ENCODE measurements at regions not wholly inside any gene's neighbourhood (a gene's known extent, or its start where the extent isn't known, plus 50 kb on each side); places are given as distances from the start of the nearest gene placed in this dataset.
A peak's percentile ranks its signal among the peaks of the same experiment; 100 is the strongest.

DNA sequence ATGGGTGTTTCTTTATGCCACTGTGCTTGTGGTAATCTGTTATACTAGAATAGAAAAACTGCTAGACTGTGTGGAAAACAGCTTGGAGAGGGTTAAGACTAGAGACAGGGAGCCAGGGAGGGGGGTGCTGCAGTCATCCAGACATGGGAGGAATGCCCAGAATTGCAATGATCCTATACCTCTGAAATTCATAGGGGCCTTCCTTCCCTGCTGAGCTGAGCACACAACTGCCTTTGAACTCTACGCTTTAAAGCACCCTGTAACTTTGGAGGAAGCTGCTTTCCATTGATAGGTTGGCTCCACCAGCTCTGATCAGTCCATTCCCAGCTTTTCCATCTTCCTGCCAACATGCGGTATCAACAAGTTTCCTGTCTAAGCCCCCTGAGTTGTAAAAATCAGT, 155.9 kb upstream of the RASGEF1B start:
- no peak for DNase-seq
- no peaks in the 10 kb centered on the region for H3K36me3 Mint-ChIP-seq
- no peak overlapping the region for H3K4me3 ChIP-seq (ENCODE audit: low read length in 2 of 2)
- no peak overlapping the region for H3K4me3 Mint-ChIP-seq
- H3K4me1 Mint-ChIP-seq: peaks cover 0 to 3% (median 0%) of the 10 kb centered on the region in 4 donors
- no peaks in the 10 kb centered on the region for H3K36me3 ChIP-seq (ENCODE audit: insufficient read depth, low read length)
- H3K27me3 Mint-ChIP-seq: peaks cover 0 to 2% of the 10 kb centered on the region in 2 donors
- H3K27me3 ChIP-seq (ENCODE audit: insufficient read depth, low read length): no peaks in the 10 kb centered on the region
- peaks cover 0 to 2% (median 0%) of the 10 kb centered on the region in 8 donors for H3K9me3 Mint-ChIP-seq
- no peak overlapping the region for H3K27ac Mint-ChIP-seq
- intact Hi-C loops (cut with micrococcal nuclease): no loop called here
- H3K4me1 ChIP-seq (ENCODE audit: insufficient read depth, low read length): no peaks in the 10 kb centered on the region
- POLR2A ChIA-PET (ENCODE audit: partially characterized antibody): interaction anchor here (1.2 kb wide), 1 partner anchor 156 kb away, joined by 3 read pairs; the partner anchor contains the start of gene RASGEF1B
- no peak overlapping the region for H3K27ac ChIP-seq (ENCODE audit: low read depth, low read length)
- H3K9me3 ChIP-seq (ENCODE audit: control insufficient read depth in 1 of 2, low read length in 2 of 2): no peaks in the 10 kb centered on the region
- CTCF ChIA-PET (ENCODE audit: partially characterized antibody): no interaction called here

DNA sequence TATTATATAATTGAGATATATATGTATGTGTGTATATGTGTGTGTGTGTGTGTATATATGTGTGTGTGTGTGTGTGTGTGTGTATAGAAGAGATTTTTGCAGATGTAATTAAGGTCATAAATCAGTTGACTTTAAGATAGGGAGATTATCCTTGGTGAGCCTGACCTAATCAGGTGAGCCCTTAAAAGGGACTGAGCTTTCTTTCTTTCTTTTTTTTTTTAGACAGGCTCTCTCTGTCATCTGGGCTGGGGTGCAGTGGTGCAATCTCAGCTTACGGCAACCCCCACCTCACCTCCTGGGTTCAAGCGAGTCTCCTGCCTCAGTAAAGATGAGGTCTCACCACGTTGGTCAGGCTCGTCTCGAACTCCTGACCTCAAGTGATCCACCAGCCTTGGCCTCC, 155.1 kb upstream of the RASGEF1B start:
- H3K27me3 ChIP-seq (ENCODE audit: insufficient read depth, low read length): no peaks in the 10 kb centered on the region
- intact Hi-C loops (cut with micrococcal nuclease): no loop called here
- H3K4me3 ChIP-seq (ENCODE audit: low read length in 2 of 2): no peak overlapping the region
- H3K9me3 ChIP-seq (ENCODE audit: control insufficient read depth in 1 of 2, low read length in 2 of 2): no peaks in the 10 kb centered on the region
- H3K27ac Mint-ChIP-seq: no peak overlapping the region
- no peak for DNase-seq
- POLR2A ChIA-PET (ENCODE audit: partially characterized antibody): interaction anchor here (1.2 kb wide), 1 partner anchor 155 kb away, joined by 3 read pairs; the partner anchor contains the start of gene RASGEF1B
- H3K9me3 Mint-ChIP-seq: peaks cover 0 to 2% (median 0%) of the 10 kb centered on the region in 8 donors
- peaks cover 0 to 2% of the 10 kb centered on the region in 2 donors for H3K27me3 Mint-ChIP-seq
- H3K36me3 Mint-ChIP-seq: no peaks in the 10 kb centered on the region
- CTCF ChIA-PET (ENCODE audit: partially characterized antibody): no interaction called here
- no peaks in the 10 kb centered on the region for H3K4me1 ChIP-seq (ENCODE audit: insufficient read depth, low read length)
- no peaks in the 10 kb centered on the region for H3K36me3 ChIP-seq (ENCODE audit: insufficient read depth, low read length)
- H3K27ac ChIP-seq (ENCODE audit: low read depth, low read length): no peak overlapping the region
- H3K4me1 Mint-ChIP-seq: peaks cover 0 to 3% (median 0%) of the 10 kb centered on the region in 4 donors
- no peak overlapping the region for H3K4me3 Mint-ChIP-seq

DNA sequence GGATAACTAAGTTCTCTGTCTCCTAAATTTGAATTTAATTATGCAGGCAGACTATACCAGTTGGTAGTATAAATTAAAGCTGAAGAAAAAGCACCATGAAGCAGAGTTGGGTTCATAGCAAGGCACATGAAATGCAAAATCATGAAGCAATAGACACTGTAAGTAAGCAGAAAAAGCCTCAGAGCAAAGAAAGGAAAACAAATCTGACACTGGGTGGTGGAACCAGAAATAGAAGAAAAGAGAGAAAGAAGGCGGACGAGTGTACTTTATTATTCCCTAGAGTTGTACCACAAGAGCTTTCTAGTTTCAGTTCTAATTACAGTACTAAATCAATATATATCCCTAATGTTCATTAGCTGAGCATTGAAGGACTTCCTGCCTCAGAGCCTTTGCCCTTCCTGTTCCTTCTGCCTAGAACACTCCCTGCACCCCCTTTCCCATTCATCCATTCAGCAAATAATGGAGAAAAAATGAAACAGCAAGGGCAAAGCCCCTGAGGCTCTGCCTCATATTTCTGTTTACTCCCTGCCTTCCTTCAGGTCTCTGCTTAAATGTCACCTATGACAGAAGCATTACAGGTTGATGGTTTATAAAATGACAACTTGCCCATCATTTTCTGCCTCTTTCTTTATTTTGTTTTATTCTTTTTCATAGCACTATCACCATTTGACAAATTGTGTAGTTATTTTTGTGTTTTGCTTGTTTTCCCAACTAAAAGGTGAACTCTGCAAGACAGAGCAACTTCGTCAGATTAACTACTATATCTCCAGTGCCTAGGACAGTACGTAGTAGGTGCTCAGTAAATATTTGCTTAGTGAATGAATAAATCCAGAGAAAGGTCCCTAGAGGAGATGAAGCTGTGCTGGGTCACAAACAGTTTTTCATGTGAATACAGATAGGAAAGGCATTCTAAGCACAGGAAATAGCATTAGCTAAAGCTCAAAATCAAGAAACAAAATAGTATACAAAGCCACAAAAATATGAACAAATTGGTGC, 154.0 kb upstream of the RASGEF1B start:
- Histone ChIP-seq H3K9me3 (ENCODE audit: control insufficient read depth in 1 of 2, low read length in 2 of 2) (no peaks in the 10 kb centered on the region), H3K4me3 (ENCODE audit: low read length in 2 of 2) (no peak overlapping the region), H3K4me1 (ENCODE audit: insufficient read depth, low read length) (no peaks in the 10 kb centered on the region), H3K27ac (ENCODE audit: low read depth, low read length) (no peak overlapping the region), H3K27me3 (ENCODE audit: insufficient read depth, low read length) (no peaks in the 10 kb centered on the region), H3K36me3 (ENCODE audit: insufficient read depth, low read length) (no peaks in the 10 kb centered on the region)
- peaks cover 0 to 3% (median 0%) of the 10 kb centered on the region in 4 donors for H3K4me1 Mint-ChIP-seq
- H3K27ac Mint-ChIP-seq: peak overlapping the region in 1 of 7 donors; percentile 0
- H3K9me3 Mint-ChIP-seq: peaks cover 0 to 2% (median 0%) of the 10 kb centered on the region in 8 donors
- H3K4me3 Mint-ChIP-seq: no peak overlapping the region
- peaks cover 0 to 2% of the 10 kb centered on the region in 2 donors for H3K27me3 Mint-ChIP-seq
- ChIA-PET CTCF (ENCODE audit: partially characterized antibody) (no interaction called here), POLR2A (ENCODE audit: partially characterized antibody) (no interaction called here)
- no peak for DNase-seq
- intact Hi-C loops (cut with micrococcal nuclease): no loop called here
- H3K36me3 Mint-ChIP-seq: no peaks in the 10 kb centered on the region

DNA sequence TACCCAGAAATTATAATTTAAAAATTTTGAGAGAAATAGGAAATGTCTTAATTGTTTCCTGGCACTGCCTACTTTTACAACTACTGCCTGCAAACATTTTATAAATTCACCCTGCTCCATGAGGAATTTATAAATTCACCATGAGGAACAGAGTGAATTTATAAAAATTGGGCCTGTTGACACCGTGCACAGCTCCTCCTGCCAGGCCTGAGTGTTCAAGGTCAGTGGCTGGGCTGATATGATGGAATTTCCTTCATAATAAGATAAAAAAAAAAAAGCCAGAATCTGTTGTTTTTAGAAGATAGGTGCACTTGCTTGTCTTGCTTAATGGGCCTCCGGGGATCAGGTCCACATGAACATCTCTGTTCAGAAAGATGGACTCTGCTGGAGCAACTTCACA, 151.7 kb upstream of the RASGEF1B start:
- Mint-ChIP-seq H3K27ac (no peak overlapping the region), H3K9me3 (no peaks in the 10 kb centered on the region), H3K36me3 (no peaks in the 10 kb centered on the region), H3K4me1 (peaks cover 0 to 3% (median 0%) of the 10 kb centered on the region in 4 donors), H3K27me3 (peaks cover 0 to 2% of the 10 kb centered on the region in 2 donors), H3K4me3 (no peak overlapping the region)
- H3K27ac ChIP-seq (ENCODE audit: low read depth, low read length): no peak overlapping the region
- no peaks in the 10 kb centered on the region for H3K36me3 ChIP-seq (ENCODE audit: insufficient read depth, low read length)
- no peak for DNase-seq
- intact Hi-C loops (cut with micrococcal nuclease): no loop called here
- CTCF ChIA-PET (ENCODE audit: partially characterized antibody): no interaction called here
- no peaks in the 10 kb centered on the region for H3K27me3 ChIP-seq (ENCODE audit: insufficient read depth, low read length)
- H3K9me3 ChIP-seq (ENCODE audit: control insufficient read depth in 1 of 2, low read length in 2 of 2): no peaks in the 10 kb centered on the region
- POLR2A ChIA-PET (ENCODE audit: partially characterized antibody): no interaction called here
- H3K4me3 ChIP-seq (ENCODE audit: low read length in 2 of 2): no peak overlapping the region
- no peaks in the 10 kb centered on the region for H3K4me1 ChIP-seq (ENCODE audit: insufficient read depth, low read length)

DNA sequence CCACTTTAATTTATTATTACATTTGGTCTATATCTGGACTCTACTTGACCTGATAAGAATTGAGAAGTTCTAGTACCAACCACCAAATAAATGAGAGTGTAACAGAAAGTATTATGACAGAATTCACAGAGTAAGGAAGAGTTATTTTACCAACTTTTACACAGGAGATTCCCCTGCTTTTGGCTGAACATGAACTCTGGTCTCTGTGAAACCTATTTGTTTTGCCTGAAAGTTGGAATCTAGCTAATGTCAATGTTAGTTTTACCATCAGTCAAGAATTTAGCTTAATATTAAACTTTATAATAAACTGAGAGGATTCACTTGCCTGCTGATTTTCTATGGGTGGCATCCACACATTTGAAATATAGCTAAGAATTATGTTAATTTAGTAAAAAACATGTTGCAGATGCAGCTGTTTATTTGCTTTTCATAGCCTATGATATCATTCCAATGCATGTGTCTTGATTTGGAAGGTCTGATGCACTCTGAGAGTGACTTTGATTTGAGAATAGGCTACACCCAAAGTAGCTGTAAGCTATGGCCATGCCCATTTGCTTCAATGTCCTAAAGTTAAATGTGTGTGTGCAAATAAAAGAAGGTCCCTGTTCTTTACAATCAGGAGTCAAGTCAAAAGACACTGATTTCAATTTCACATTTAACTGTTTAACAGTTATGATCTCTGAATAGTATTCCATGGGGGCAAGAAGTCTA, 150.9 kb upstream of the RASGEF1B start:
- intact Hi-C loops (cut with micrococcal nuclease): no loop called here
- POLR2A ChIA-PET (ENCODE audit: partially characterized antibody): no interaction called here

DNA sequence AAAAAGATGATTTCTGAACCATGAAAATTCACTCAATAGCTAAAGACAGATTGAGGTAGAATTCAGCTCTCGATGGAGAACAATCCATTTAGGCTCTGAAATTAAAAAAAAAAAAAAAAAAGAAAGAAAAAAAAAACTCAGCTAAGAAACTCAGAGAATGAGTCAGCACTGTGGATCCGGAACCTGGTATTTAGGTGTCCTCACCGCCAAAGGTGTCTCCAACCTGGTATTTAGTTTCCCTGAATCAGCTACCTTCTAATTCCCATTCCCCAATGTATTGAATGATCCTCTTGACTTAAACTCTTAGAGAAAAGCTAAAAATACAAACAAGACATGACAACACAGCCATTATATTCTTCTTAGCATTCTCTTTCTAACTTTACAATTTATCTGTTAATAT, 150.3 kb upstream of the RASGEF1B start:
- Mint-ChIP-seq H3K4me3 (no peak overlapping the region), H3K9me3 (no peaks in the 10 kb centered on the region), H3K36me3 (no peaks in the 10 kb centered on the region), H3K27ac (no peak overlapping the region), H3K4me1 (peaks cover 0 to 3% (median 0%) of the 10 kb centered on the region in 4 donors), H3K27me3 (peaks cover 0 to 2% of the 10 kb centered on the region in 2 donors)
- Histone ChIP-seq H3K27ac (ENCODE audit: low read depth, low read length) (no peak overlapping the region), H3K27me3 (ENCODE audit: insufficient read depth, low read length) (no peaks in the 10 kb centered on the region), H3K36me3 (ENCODE audit: insufficient read depth, low read length) (no peaks in the 10 kb centered on the region), H3K9me3 (ENCODE audit: control insufficient read depth in 1 of 2, low read length in 2 of 2) (no peaks in the 10 kb centered on the region), H3K4me1 (ENCODE audit: insufficient read depth, low read length) (no peaks in the 10 kb centered on the region), H3K4me3 (ENCODE audit: low read length in 2 of 2) (no peak overlapping the region)
- DNase-seq: no peak
- intact Hi-C loops (cut with micrococcal nuclease): no loop called here
- POLR2A ChIA-PET (ENCODE audit: partially characterized antibody): interaction anchor here (0.6 kb wide), 1 partner anchor 74 kb away, joined by 4 read pairs; no protein-coding TSS in a partner anchor
- CTCF ChIA-PET (ENCODE audit: partially characterized antibody): interaction anchor here (0.7 to 1.3 kb wide), 2 partner anchors 58 to 225 kb away, joined by 3 read pairs; no protein-coding TSS in a partner anchor

More for the DNA sequence above, 150.9 kb upstream of the RASGEF1B start:
- DNase-seq: no peak
- no peaks in the 10 kb centered on the region for H3K4me1 ChIP-seq (ENCODE audit: insufficient read depth, low read length)
- no peaks in the 10 kb centered on the region for H3K9me3 Mint-ChIP-seq
- H3K27me3 Mint-ChIP-seq: peaks cover 0 to 2% of the 10 kb centered on the region in 2 donors
- H3K4me3 ChIP-seq (ENCODE audit: low read length in 2 of 2): no peak overlapping the region
- no peaks in the 10 kb centered on the region for H3K36me3 Mint-ChIP-seq
- no peaks in the 10 kb centered on the region for H3K27me3 ChIP-seq (ENCODE audit: insufficient read depth, low read length)
- no peaks in the 10 kb centered on the region for H3K9me3 ChIP-seq (ENCODE audit: control insufficient read depth in 1 of 2, low read length in 2 of 2)
- H3K36me3 ChIP-seq (ENCODE audit: insufficient read depth, low read length): no peaks in the 10 kb centered on the region
- no peak overlapping the region for H3K27ac Mint-ChIP-seq
- CTCF ChIA-PET (ENCODE audit: partially characterized antibody): interaction anchor here (0.7 to 1.3 kb wide), 2 partner anchors 59 to 224 kb away, joined by 3 read pairs; no protein-coding TSS in a partner anchor
- H3K27ac ChIP-seq (ENCODE audit: low read depth, low read length): no peak overlapping the region
- H3K4me3 Mint-ChIP-seq: no peak overlapping the region
- H3K4me1 Mint-ChIP-seq: peaks cover 0 to 3% (median 0%) of the 10 kb centered on the region in 4 donors

DNA sequence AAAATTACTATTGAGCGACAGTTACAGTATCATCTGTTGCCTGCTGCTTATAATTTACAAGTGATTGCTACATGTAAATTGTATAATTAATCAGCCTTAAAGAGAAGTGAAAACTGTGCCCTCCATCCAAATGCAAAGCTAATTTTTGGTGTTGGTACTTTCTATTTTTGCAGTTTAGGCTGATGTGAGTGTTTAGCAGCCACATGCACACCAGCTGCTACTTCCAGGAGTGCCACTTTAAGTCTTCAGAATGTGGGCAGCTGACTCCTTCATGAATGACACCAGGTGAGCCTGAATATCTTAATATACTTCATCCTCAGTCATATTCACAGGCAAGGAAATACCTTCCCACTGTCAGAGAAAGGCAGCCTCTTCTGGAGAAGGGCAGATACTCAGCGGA, 149.8 kb upstream of the RASGEF1B start:
- peaks cover 0 to 3% (median 0%) of the 10 kb centered on the region in 4 donors for H3K4me1 Mint-ChIP-seq
- CTCF ChIA-PET (ENCODE audit: partially characterized antibody): interaction anchor here (1.3 kb wide), 1 partner anchor 58 kb away, joined by 3 read pairs; no protein-coding TSS in a partner anchor

More for the DNA sequence above, 149.8 kb upstream of the RASGEF1B start:
- H3K4me1 ChIP-seq (ENCODE audit: insufficient read depth, low read length): no peaks in the 10 kb centered on the region
- Mint-ChIP-seq H3K27ac (no peak overlapping the region), H3K27me3 (peaks cover 0 to 2% of the 10 kb centered on the region in 2 donors), H3K36me3 (no peaks in the 10 kb centered on the region), H3K9me3 (no peaks in the 10 kb centered on the region), H3K4me3 (no peak overlapping the region)
- H3K9me3 ChIP-seq (ENCODE audit: control insufficient read depth in 1 of 2, low read length in 2 of 2): no peaks in the 10 kb centered on the region
- intact Hi-C loops (cut with micrococcal nuclease): no loop called here
- no peak overlapping the region for H3K4me3 ChIP-seq (ENCODE audit: low read length in 2 of 2)
- no peak for DNase-seq
- POLR2A ChIA-PET (ENCODE audit: partially characterized antibody): interaction anchor here (0.6 kb wide), 1 partner anchor 74 kb away, joined by 4 read pairs; no protein-coding TSS in a partner anchor
- H3K36me3 ChIP-seq (ENCODE audit: insufficient read depth, low read length): no peaks in the 10 kb centered on the region
- no peaks in the 10 kb centered on the region for H3K27me3 ChIP-seq (ENCODE audit: insufficient read depth, low read length)
- no peak overlapping the region for H3K27ac ChIP-seq (ENCODE audit: low read depth, low read length)
